ENCODE measurements at regions not wholly inside any gene's neighbourhood (a gene's known extent, or its start where the extent isn't known, plus 50 kb on each side); places are given as distances from the start of the nearest gene placed in this dataset.

- TF ChIP-seq CTCF (IDR thresholded peaks at IDR 0.05) (peak in 4 of 5 experiments; percentile 28 to 45 (median 40)), EP300 (IDR thresholded peaks at IDR 0.05; ENCODE audit: low read depth) (no peak)
Measured at GRCh38 chr20:7031222-7031621, 263.7 kb downstream of the BMP2 start.

All from transverse colon (tissue), 3 donors.